MM.1S (cell line): ENCODE measurements at regions not wholly inside any gene's neighbourhood (a gene's known extent, or its start where the extent isn't known, plus 50 kb on each side); places are given as distances from the start of the nearest gene placed in this dataset.

Source experiments
- EZH2 ChIP-seq: fragments of 300-600 bp; sonication (generic); optimal IDR thresholded peaks from 2 replicates; pipeline ENCODE3; 2017; ENCODE audit warnings: low read depth, mild to moderate bottlenecking, antibody characterized with exemption, low read length, mixed read lengths
- EZH2phosphoT487 ChIP-seq: fragments of 300-600 bp; sonication (generic); IDR thresholded peaks from 2 replicates; pipeline ENCODE4 v1.6.1; 2018; ENCODE audit warnings: antibody characterized with exemption, low read length
- TF ChIP-seq, protein P1 (sequence below): fragments of 300-600 bp; sonication (generic); IDR thresholded peaks from 2 replicates; pipeline ENCODE4 v1.5.1; 2016; ENCODE audit warnings: antibody characterized with exemption, low read length, mixed read lengths

DNA sequence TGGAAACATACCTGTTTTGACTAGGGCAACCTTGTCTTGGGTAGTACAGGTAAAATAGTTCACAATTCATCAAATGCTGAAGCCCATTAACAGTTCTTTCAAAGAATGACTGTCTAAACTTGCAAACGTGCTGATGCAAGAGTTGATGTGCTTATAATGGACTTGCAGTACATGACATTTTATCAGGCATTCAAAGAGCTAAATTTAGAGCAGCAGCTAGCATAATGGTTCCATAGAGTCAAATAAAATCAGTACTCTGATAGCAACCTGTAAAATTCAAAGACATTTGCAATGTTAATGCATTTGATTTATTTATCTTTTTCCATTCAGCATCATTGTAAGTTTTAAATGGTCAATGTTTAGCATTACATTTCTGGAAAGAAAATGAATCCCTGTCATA is 979.7 kb upstream of the SLC10A2 start:
- TF ChIP-seq, protein P1, sequence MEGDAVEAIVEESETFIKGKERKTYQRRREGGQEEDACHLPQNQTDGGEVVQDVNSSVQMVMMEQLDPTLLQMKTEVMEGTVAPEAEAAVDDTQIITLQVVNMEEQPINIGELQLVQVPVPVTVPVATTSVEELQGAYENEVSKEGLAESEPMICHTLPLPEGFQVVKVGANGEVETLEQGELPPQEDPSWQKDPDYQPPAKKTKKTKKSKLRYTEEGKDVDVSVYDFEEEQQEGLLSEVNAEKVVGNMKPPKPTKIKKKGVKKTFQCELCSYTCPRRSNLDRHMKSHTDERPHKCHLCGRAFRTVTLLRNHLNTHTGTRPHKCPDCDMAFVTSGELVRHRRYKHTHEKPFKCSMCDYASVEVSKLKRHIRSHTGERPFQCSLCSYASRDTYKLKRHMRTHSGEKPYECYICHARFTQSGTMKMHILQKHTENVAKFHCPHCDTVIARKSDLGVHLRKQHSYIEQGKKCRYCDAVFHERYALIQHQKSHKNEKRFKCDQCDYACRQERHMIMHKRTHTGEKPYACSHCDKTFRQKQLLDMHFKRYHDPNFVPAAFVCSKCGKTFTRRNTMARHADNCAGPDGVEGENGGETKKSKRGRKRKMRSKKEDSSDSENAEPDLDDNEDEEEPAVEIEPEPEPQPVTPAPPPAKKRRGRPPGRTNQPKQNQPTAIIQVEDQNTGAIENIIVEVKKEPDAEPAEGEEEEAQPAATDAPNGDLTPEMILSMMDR, result no peak
- TF ChIP-seq EZH2phosphoT487, result no peak
- no peak for TF ChIP-seq EZH2
